ENCODE measurements at regions not wholly inside any gene's neighbourhood (a gene's known extent, or its start where the extent isn't known, plus 50 kb on each side); places are given as distances from the start of the nearest gene placed in this dataset.

DNA sequence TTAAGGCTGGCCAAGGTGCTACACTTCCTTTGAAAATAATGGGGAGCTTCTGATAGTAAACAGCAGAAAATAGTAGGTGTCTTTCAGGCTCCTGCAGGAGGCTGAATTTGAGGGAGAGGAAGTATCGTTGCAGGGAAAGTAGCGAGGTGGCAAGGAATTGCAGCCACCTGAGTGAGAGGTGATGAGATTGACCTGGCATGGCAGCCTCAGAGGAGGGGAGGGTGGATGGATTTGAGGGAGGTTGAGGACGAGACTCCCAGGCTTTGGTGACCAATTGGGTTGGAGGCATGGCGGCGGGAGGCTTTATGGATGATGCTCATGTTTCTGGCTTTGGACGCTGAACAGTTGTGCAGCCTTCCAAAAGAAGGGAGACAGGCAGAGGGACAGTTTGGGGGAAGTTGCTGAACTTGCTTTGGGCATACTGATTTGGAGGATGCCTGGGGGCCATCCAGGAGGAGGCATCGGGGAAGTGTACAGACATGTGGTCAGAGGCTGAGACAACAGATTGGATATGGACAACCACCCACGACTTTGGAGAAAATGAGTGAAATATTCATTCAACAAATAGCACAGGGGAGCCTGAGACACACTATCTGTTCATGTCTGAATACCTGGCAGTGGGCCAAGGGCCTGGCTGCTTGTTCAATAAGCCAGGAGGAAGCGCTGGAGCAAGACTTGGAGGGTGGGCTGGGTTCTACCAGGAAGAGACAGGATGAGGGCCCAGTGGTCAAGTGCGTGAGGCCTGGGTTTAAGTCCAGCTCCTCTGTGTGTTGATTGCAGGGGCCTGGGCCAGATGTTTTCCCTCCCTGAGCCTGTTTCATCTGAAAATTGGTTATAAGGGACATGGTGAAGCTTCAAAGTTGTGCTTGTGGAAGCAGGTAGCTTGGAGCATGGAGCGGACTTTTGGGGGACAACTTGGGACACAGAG is 113.2 kb downstream of the CEBPB start:
- DNase-seq, result no peak

DNA sequence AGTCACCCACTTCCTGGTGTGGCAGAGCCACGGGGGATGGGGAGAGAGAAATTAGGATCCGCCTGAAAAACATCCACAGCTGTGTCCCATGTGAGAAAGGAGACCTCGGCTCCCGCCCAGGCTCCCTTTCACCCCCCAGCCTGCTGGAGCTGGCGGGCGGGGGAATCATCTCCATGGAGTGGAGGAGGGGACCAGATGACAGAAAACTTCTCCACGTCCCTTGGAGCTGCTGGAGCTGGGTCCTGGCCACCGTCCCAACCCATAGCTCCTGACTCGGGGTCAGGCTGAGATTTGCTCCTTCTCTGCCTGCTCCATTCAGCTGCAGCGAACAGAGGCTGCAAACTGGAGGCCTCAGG is 113.8 kb downstream of the CEBPB start:
- no peak for DNase-seq

DNA sequence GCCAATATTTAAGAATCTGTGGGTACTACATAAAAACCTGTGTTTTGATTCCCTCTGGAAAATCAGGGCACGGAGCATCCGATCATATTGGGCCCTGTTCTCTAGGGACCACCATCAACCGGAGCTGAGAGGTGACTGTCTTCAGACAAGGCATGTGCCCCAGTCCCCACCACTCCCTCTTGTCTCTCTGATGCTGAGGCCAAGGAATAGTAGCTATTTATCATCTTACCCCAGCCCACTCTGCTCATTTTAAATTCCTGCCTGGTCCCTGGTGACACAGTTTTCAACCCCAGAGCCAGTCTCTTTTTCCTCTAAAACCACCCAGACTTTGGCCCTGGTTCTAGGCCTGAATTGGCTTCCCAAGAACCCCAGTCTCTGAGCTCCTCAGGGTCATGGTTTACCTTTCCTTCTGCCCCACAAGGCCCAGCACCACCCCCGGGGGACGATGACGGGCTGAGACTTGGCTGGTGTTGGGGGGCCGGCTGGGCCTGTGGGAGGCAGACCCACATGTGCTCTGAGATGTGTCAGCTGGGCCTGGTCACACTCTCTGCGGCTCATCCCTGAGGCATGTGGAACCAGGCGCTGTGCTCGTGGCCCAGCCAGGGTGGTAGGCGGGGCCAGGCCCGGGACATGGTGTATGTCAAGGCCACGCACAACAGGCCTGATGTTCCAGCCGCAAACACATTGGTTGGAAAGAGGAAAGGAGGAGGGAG is 114.4 kb downstream of the CEBPB start:
- DNase-seq, result no peak

DNA sequence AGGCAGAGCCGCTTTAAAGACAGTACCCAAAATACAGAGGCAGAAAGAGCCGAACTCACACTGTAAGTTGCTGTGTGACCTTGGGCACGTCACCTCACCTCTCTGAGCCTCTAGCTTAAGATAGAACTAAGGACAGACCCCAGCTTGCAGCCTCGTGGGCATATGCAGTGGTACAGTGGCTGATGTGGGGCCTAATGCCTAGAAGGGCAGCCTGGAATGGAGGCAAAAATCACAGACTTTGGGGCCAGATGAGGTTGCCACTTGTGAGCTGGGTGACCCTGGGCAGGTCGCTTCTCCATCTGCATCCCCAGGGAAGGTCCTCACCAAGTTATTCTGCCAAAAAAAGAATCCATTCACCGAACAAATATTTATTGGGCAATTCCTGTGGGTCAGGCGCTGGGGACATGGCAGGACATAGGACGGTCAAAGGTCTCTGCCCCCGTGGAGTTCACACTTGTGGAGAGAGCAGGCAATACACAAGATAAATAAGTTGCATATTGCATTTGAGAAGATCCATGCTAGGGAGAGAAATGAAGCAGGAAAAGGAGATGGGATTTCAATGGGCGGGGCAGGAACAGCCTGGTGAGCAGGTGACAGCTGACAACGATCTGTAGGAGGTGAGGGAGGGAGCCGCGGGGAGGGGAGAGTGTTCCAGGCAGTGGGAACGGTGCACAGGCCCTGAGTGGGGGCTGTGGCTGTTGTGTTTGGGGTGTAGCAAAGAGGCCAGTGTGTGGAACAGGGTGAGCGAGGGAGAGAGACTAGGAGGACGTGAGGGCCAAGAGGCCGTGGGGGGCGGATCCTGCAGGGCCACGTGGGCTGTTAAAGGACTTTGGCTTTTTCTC is 115.2 kb downstream of the CEBPB start:
- no peak for DNase-seq

DNA sequence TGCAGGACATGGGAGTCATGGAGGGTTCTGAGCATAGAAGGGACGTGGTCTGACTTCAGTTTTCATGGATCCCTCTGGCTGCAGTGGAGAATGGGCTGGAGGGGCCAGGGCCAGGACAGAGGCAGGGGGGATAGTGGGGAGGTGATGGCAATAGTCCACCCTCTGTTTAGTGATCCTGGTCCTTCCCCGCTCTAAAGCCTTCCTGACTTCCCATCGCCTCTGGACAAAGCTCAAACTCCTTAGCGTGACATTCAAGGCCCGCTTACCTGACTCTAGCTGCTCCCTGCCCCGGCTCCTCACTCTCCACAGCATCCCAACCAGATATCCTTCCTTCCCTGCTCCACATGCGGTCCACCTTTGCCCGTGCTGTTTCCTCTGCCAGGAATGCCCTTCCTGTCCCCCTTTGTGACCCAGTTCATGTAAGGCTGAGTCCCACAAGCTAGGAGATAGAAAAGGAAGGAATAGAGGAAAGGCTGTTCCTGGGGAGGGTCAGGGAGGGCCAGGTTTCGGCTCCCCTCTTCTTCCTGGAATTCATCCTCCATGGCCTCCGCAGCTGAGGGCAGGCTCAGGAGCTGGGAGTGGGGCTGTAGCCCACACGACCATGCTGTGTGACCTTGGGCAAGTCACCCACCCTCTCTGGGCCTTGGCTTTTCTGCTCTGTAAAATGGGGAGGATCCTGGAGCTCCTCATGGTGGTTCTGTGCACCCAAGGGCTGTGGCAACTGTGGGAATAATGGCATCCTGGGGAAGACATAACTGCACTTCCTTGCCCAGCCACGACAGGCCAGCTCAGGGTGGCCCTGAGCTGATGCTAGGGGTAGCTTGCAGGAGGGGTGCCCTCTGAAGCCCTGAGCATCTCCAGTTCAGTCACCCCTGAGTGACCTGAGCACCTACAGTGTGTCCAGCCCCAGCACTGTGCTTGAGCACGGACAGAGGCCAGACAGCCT is 116.1 kb downstream of the CEBPB start:
- no peak for DNase-seq

DNA sequence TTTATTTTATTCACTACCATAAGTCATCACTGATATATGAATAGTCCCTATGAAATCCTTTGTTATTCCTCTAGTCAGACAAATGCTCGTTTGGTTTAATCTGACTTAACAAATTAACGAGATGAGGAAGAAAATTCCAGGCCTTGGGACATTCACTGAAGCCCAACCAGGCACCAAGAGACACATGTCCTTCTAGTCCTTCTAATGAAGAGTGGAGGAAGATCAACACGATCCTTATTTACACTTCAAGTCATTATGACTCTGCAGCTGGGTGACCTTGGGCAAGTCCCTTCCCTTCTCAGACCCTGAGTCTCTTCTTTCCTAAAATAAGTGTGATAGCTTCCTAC is 117.5 kb downstream of the CEBPB start:
- DNase-seq, result no peak

DNA sequence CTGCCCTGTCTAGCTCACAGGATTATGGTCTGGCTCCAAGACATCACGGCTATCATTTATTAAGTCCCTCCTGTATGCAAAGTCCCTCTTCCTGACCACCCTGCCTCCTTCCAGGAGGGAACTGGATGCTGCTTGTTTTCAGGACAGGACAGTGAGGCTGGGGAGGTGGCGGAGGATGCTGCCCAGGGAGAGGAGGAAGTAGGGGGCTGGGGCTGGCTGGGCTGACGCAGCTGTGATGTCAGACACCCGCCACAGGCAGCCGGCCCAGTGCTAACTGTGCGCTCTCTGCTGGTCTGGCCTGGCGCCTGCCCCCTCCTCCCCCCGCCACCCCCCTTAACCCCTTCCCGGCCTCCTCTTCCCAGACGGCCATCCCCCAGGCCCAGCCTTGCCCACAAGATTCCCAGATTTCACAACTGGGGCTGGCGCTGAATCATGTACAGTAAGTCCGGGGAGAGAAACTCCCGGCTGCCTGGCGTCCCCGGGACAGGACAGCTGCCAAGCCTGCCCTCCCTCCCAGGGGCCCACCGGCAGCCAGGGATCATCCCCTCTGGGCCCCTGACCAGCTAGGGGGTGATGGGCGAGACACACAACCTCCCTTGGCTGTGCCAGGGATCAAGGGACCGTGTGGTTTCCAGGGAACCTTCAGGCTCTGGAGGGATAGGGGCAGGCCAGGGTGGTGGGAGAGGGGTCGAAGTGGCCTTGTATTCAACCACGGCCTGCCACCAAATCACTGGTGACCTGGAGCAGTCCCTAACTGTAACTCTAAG is 118.1 kb downstream of the CEBPB start:
- no peak for DNase-seq

DNA sequence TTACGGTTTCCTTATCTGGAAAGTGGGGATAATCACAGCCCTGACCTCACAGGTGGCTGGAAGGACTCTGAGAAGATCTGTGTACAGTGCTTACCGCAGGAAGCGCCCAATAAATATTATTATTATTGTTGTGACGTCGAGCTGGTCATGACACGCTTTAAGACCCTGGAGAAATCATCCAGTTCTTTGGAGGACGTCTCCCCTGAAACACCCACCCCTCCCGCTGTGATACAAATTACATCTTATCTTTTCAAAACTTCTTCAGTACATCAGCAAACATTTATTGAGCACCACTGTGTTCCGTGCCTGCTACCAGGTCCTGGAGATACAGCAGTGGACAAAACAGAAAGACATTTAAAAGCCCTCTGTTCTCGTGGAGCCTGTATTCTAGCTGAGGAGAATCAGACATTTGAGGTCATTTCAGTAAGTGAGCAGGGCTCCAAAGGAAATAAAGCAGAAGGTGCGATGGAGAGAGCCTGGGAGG is 118.7 kb downstream of the CEBPB start:
- DNase-seq, result no peak

DNA sequence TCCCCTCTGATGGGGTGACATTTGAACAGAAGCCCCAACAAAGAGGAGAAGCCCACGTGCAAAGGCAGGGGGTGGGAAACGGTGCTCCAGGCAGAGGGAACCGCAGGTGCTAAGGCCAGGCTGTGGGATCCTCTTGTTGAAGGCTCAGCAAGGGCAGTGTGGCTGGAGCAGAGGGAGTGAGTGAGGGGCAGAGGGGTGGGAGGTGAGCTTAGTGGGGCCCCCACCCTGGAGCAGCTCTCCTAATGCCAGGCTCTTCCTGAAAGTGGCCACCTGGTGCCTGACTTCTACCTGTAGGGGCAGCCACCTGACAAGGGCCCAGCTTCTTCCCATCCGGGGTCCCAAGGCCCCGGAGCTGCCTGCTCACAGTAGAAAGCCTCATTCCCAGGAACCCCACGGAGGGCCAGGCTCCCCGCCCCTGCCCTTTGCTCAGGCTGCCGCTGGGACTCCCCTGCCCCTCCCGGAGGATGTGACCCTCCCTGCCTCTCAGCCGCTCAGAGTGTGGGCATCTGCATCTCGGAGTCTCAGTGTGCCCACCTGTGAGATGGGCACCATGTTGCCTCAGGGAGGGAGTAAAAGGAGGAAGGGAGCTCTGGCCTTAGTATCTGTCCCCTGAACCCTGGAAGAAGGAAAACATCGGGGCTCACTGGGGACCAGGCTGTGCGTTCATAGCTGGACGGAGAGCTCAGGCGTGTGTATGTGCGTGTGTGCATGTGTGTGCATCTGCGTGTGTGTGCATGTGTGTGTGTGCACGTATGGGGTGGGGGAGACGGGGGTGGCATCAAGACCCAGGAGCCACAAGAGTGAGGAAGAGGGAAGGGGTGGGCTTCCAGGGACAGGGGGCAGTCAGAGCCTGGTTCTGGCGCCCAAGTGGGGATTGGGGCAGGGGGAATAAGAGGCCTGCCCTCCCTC is 119.4 kb downstream of the CEBPB start:
- no peak for DNase-seq

DNA sequence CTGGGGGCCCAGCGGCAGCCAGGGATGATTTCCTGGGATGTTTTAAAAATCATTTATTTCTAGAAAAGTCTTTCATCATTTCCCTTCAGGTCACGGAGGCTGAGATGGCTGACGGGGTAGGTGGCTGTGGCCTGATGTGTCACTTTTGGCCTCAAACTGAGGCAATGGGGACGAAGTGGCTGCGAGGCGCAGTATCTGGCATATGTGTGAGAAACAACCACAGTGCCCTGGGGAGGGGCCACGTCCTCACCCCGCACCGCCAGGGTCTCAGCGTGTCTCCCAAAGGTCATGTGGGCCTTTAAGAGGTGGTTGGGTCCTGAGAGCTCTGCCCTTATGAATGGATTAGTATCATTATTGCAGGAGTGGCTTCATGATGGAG is 120.0 kb downstream of the CEBPB start:
- DNase-seq, result no peak

DNA sequence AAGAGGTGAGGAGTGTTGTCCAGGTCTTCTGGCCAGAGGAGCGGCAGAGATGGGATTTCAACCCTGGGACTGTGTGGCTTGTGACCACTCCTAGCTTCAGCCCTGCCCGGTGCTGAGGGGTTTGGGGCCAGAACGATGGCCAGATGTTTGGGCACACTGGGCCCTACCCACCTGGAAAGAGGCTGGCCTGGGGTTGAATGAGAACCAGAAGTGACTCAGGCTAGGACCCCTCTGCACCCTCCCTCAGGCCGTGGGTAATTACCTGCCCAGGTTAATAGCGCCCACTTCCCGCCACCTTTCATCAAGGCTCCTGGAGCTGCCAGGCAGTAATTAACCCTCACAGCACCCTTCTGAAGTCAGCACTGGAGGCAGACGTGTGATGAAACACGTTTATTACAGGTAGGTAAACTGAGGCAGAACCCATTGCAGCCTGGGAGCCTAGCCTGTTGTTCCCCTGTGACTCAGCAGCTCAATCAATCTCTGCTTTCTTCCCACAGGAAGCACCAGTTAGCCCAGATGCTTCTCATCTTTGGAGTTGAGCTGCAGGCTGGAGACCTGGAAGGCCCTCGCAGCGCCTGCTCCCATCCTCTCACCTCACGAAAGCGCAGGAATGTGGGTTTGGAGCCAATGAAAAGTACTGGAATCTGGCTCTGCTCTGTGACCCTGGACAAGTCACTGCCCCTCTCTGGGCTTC is 120.8 kb downstream of the CEBPB start:
- no peak for DNase-seq

DNA sequence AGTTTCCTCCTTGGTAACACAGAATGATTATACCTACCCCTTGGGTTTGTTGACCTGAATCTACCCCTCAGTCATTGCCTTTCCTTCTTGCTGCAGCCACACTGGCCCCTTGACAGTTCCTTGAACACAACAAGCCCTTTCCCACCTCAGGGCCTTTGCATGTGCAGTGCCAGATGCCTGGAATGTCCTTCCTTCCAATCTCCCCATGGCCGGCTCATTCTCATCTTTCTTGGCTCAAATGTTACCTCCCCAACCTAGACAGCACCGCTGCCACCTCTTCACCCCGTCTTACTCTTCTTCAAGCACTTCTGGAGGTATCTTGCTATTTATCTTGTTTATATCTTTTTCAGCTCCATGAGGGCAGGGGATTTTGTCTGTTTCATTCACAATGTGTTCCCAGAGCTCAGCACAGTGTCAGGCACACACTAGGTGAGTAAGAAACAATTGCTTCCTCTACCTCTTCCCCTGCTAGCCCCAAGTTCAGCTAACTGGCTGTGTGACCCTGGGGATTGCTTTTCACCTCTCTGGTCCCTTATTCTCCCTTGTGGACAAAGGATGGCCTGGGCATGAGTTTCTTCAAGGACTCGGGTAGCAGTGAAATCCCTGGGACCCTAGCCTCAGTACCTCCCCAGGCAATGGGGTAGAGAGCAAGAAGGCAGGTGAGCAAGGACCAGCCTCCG is 121.5 kb downstream of the CEBPB start:
- no peak for DNase-seq

DNA sequence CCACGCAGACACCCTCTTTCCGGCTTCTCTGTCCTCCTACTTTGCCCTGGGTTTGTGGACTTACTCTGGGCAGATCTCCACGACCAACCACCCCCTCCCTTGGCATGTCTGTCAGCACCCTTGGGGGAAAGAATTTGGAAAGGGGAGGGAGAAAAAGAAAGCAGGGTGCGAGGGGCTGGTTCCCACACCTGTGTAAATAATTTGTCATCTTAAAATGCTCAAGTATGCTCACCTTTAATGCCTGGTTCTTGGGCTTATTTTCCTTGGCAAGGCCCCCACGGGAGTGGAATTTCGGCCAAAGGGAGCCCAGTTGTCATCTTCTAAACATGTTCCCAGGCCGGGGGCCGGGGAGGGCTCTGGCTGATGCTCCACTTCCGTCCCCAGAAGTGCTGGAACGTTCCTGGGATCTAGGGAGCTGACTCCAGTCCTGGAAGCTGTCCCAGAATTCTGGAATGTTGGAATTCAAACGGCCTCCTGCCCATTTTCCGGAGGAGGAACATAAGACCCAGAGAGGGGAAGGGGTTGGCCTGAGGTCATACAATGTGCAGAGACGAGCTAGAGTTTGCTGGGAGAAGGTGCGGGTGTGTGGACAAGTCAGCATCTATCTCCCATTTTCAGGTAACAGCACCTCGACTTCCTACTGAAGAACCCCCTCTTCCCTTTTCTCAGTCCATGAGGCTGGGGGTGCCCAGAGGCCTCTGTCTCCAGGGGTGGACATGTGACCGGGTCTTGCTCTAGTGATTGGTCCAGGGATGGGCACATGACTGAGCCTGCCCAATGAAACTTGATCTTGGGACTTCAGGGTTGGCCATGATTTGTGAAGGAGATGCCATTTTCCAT is 122.3 kb downstream of the CEBPB start:
- no peak for DNase-seq

DNA sequence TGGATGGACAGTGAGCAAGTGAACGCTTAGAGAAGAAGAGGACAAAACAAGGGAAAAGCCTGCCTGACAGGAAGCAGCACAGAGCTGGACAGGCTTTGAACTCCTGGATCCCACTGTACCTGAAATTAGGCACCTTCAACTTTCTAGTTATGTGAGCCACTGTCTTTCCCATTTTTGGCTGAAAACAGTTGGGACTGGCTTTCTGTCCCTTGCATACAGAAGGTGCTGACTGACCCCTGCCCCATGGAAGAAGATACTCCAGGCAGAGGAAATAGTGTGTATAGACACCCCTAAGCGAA is 122.8 kb downstream of the CEBPB start:
- no peak for DNase-seq

DNA sequence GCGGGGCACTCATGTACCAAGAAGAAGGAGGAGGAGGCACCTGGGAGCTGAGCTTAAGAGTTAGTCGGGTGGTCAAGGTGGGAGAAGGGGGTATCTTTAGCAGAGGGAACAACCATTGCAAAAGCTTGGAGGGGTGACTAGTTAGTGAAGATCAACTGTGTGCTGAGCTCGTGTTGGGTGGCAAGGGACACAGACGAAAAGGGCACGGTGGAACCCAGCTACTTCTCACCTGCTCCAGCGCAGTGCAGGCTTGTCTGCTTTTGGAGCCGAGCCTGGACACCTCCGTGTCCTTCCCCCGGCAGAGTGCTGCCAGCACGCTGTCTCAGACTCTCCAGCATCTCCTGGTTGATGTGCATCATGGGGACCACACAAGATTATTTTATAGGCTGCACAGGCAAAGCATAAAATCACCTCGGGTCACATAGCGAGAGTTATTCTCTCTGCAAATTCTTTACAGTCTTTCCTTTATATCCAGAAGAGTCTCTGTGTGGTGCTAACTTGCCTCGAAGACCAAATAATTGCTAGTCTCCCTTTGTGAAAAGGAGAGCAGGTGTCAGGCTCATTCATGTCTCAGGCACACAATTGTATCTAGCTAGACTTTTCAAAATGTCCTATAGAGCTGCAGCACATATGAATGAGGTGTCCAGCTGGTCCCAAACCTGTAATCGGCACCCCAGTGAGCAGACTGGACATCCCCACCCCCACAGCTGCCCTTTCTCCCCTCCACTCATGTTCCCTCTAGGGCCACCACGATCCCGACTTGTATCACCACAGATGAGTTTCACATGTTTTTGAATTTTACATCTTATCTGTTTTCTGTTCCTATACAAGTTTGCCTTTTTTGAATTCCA is 123.4 kb downstream of the CEBPB start:
- DNase-seq, result no peak

DNA sequence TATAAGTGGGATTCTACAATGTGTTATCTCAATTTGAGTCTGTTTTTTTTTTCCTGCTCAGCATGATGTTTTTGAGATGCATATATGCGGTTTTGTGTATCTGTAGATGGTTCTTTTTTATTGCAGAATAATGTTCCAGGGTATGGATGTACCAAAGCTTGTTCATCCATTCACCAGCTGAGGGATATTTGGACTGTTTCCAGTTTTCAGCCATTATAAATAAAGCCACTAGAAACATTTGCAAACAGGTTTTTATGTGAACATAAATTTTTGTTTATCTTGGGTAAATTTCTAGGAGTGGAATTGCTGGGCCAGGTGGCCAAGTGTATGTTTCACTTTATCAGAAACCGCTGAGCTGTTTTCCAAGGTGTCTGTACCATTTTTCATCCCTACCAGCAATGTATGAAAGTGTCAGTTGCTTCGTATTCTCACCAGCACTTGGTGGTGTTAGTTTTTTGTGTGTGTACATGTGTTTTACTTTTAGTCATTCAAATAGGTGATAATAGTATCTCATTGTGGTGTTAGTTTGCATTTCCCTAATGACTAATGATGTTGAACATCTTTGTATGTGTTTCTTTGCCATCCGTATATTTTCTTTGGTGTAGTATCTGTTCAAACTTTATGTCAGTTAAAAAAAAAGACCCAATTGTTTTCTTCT is 124.2 kb downstream of the CEBPB start:
- DNase-seq, result no peak

All from CD4-positive, alpha-beta T cell treated with Interleukin-17A for 1 hour (primary cell).